LoVo (cell line): ENCODE measurements at regions not wholly inside any gene's neighbourhood (a gene's known extent, or its start where the extent isn't known, plus 50 kb on each side); places are given as distances from the start of the nearest gene placed in this dataset.

Experiments used
- DNase-seq: peaks from one replicate; pipeline ENCODE4 v3.0.0-alpha.2; 2016; ENCODE audit warnings: low spot score

DNA sequence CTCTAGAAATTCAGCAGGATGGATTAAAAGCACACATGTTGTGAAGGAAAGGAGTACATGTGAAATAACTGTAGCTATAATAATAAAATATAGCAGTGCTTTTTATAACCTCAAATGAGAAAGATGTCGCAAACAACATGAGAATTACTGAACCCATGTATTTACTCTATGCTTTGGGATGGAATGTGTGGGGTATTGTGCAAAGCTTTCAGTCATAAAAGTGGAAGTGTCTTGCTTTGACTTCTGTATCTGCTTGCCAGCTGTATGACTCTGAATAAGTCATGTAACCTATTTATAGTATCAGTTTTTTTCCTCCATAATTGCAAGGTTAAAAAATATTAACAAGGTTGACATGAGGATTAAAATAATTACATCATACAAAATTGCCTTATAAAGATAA is 519.3 kb upstream of the CADM2 start:
- no peak for DNase-seq

DNA sequence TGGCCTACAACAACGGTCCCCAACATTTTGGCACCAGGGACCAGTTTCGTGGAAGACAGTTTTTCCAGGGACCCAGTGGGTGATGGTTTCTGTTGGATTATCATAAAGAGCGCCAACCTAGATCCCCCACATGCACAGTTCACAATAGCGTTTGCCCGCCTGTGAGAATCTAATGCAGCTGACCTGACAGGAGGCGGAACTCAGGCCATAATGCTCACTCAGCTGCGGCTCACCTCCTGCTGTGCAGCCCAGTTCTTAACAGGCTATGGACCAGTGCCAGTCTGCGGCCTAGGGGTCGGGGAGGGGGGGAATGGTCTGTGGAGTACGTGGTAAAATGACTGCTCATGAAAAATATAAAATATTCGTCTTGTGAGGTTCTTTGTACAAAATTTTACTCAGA is 518.5 kb upstream of the CADM2 start:
- DNase-seq = no peak

DNA sequence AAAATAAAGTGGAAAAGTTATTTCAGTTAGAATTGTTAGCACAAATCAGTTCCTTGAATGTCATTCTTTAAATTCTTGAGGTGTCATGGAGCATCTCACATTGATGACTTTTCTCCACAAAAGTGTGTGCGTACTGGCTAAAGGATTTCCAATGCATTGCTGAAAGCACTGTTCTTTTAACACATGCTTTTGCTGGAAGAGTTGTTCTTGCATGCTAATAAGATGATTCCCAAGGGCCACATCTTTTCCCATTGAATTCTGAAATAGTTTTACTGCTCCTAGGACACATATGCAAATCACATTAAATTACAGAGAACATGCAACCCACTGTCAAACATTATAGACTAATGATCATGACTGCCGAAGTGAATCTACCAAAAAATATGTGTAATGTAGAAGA is 516.3 kb upstream of the CADM2 start:
- no peak for DNase-seq

DNA sequence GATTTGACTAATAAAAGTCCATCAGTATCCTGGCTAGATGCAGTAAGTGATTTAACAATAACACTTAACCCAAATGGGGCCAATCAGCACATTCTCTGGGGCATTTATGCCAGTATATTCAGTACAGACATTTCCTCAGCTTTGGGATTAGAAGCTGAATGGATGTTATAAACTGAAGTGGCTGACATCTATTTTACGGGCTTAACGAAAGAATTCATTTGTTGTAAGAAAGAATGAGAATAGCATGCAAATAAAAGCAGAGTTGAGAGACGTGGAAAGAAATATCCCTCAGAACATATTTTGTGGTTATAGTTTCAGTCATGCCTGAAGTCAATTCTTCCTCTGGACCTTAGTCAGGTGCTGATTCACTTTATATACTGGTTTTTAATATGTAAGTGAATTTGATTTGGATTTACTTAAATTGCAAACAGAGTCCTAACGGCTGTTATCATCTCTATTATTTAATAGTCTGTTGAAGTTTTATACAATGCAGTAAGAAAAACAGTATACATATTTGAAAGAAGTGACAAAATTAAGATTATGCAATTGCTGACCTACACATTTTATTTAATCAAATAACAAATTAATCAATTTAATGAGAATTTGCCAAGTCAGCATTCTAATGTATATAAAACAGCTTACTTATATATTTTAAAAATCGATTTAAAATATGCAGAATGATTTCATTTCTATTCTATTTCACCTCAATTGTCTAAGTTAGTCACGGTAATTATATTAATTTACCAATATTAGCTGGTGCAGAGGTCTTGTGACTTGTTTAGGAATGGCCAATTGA is 513.9 kb upstream of the CADM2 start:
- no peak for DNase-seq

DNA sequence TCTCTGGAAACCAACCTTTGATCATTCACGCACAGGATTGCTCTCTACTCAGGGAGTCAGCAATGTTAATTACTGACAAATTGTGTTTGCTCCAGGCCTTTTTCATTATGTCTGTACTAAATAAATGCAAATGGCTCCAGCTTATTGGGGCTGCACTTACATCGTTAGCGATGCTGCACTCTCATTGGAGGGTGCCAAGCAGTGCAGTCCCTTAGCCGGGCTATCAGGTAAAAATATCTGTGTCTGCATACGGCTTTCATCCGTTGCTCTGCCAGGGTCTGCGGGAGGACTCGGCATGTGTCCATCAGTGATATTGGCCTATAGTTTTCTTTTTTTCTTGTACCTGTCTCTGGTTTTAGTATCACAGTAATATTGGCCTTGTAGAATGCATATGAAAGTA is 471.5 kb upstream of the CADM2 start:
- no peak for DNase-seq

DNA sequence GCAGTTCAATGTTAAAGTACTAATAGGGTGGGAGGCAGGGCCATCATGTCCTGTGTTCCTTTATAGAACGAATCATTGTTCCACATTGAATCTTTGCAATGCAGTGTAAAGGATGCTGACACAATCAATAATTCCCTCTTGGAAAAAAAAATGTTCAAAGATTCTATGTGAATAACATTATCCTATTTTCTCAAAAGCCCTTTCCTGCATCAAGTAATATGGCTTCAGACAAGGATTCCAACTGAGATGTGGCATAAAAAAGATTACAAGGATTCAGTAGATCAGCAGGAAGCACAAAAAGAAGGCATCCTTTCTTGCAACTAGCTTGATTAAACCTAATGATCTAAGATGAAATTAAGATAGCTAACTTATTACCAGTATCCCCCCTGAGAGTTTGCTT is 454.0 kb upstream of the CADM2 start:
- no peak for DNase-seq

DNA sequence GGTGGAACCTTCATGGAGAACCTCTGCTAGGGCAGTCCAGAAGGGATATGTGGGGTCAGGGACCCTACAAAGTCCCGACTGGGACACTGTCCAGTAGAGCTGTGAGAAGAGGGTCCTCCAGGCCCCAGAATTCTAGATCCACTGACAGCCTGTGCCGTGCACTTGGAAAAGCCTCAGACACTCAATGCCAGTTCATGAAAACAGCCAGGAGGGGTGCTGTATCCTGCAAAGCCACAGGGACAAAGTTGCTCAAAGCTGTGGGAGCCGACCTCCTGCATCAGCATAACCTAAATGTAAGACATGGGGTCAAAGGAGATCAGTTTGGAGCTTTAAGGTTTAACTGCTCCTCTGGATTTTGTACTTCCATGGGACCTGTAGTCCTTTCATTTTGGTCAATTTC is 448.8 kb upstream of the CADM2 start:
- no peak for DNase-seq

DNA sequence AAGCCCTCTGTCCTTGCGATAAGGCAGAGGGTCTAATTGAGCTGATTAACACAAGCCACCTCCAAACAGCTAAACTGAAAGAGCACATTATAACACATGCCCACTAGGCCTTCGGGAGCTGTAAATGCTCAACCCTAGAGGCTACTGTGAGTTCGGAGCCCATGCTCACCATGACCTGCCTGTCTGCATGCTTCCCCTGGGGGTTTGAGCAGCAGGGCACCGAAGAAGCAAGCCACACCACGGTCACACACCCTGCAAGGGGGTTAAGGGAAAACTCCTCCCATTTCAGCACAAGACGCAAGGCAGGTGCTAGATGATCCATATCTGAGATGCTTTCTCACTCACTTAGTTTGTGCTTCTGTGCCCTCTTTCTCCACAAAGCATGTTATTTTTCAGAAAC is 435.9 kb upstream of the CADM2 start:
- no peak for DNase-seq

DNA sequence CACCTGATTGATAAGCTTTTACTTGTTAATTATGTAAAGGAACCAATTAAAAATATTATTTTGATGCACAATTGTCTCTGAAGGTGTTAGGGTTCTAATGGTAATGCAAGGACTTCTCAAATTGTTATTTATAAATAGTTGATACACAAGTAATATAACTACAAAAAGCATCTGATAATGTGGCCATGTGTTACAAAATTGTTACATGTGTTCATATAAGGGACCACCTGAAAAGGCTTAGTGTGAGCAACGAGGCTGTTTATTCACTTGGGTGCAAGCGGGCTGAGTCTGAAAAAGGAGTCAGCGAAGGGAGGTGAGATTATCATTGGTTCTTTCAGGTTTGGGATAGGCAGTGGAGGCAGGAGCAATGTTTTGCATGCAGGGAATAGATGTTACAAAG is 421.9 kb upstream of the CADM2 start:
- no peak for DNase-seq

DNA sequence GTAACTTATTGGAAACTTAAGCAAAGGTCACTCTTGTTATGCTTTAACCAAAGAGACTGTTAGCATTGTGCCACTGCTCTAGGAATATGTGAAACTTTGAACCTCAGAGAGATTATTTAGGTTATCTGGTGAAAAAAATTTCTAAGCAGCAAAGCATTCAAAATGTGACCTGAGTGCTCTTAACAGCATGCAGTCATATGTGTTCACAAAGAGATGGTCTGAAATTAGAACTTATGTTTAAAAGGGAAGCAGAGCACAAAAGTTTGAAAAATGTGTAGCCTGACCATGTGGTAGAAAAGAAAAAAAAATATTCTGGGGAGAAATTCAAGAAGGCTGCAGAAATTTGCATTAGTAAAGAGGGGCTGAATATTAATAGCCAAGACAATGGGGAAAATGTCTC is 420.2 kb upstream of the CADM2 start:
- no peak for DNase-seq

DNA sequence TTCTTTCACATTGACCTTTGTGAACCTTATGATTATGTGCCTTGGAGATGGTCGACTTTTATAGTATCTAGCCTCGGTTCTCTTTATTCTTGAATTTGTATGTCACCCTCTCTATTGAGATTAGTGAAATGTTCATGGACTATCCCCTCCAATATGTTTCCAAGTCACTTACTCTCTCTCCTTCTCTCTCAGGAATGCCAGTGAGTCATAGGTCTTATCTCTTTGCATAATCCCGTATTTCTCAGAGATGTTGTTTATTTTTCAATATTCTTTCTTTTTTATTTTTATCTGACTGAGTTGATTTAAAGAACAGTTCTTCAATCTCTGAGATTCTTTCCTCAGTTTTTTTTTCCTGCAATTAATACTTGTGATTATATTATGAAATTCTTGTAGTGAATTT is 411.6 kb upstream of the CADM2 start:
- no peak for DNase-seq

DNA sequence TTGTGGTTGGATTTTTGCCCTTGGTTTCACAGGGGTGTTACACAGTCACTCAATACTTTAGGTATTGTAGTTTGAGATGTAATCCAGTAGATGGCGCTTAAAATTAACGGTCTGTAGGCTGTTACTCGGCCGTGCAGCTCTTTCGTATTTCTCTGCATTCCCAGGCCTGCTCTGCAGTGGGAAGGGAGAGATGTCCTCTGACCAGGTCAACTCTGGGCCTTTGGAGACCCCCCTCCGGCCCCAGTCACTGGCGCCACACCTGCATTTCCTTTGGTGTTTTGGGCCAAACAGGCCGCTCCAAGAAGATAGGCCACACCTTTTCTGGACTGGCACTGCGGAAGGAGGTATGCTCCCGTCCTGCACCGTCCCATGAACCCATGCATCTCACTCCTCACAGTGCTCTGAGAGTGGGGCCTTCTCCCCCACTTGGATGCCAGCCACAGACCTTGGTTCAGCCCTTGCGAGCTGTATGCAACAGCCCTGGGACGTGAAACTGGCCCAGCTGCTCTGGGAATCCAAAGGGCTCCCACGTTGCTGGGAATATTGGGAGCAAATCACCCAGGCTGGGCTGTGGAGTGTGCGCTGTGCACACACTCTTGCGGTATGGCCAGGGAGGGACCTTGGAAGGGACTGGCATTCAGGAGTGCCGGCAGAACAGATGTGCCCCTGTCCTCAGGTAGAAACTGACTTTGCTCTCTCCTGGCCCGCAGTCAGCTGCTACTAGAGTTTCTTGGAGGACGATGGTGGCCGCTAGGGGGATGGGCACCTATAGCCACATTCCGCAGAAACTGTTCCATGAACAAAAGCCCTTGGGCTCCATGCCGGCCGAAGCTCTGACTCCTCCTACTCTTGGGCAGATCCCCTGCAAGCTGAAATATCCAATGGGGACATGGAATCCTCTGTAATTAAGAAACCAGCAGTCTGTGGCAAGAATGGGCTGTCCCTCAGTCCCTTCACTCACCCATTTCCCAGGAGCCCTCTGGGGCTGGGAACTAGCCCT is 410.5 kb upstream of the CADM2 start:
- peak; percentile 32 for DNase-seq

DNA sequence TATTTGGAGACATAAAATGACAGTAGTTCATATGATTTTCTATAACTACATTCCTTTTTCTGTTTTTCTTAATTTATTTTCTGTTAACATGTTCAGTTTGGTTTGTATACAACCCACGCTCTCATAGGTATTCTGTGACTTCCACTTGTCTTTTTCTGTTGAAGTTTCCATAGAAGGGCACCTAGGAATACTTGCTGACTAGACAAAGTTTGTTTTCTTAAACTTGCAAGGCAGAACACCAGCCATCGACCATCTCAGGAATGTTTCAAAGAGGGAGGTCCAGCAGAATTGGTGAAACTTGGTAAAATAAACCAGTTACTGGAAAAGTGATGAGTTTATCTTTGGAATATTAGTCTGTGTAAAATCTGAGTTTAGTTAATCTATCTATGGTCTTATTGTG is 403.2 kb upstream of the CADM2 start:
- no peak for DNase-seq

DNA sequence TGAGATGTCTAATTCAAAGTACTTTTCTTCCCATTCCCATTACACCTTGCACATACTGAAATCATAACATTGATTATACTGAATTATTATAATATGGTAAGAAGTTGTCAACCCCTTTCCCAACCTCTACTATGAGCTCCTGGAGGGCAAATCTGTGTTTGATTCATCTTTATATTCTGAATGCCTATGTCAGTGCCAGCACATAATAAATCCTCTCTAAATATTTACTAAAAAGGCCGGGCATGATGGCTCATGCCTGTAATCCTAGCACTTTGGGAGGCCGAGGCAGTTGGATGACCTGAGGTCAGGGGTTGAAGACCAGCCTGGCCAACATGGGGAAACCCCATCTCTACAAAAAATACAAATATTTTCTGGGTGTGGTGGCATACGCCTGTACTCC is 392.5 kb upstream of the CADM2 start:
- DNase-seq = no peak

DNA sequence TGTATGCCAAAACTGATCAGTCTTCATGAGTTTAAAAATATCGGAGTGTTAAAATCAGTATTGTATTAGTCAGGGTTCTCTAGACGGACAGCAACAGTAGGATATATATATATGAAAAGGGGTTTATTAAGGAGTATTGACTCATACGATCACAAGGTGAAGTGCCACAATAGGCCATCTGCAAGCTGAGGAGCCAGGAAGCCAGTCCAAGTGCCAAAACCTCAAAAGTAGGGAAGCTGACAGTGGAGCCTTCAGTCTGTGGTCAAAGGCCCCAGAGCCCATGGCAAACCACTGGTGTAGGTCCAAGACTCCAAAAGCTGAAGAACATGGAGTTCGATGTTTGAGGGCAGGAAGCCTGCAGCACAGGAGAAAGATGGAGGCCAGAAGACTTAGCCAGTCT is 391.0 kb upstream of the CADM2 start:
- no peak for DNase-seq

DNA sequence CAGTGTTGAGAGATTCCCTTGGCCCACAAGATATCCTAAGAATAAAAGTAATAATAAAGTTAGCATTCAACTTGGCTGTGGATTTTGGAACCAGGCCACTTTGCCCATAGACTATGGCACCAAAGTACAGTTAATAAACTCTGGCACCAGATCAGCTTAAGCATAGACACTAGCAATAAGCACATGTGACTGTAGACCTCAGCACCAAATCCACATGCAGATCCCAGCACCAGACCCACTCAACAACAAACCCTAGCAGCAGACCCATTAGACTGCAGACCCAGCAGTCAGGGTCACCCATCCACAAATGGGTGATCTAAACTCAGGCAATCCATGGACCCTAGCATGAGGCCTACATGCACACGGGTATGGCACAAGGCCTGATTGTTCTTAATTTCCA is 384.8 kb upstream of the CADM2 start:
- DNase-seq = no peak

DNA sequence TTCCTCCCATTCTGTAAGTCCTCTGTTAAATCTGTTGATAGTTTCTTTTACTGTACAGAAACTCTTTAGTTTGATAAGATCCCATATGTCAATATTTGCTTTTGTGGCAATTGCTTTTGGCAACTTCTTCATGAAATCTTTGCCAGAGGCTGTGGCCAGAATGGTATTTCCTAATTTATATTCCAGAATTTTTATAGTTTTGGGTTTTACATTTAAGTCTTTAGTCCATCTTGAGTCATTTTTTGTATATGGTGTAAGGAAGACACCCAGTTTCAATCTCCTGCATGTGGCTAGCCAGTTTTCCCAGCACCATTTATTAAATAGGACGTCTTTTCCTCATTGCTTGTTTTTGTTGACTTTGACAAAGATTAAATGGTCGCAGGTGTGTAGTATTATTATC is 372.4 kb upstream of the CADM2 start:
- no peak for DNase-seq

DNA sequence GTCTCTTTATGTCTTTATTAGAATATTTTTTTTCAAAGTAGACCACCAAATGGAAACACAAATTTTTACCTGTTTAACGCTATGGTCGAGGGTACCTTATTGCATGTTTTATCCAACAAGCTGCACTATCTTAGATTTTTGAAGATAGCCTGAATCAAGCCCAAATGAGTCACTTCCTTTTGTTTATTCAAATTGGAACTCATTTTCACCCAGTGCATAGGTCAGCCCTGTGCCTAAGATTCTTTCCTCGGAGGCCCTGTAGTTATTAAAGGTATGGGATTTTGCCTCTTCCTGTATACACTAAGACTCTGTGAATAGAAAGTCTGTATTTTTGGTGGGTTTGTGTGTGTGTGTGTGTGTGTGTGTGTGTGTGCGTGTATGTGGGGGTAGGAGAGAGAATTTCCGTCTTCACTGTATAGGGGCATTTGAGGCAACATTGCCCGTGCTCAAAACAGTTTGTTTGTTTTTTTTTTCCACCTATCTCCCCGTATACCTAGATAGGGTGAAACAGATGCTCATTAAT is 358.0 kb upstream of the CADM2 start:
- DNase-seq = no peak

DNA sequence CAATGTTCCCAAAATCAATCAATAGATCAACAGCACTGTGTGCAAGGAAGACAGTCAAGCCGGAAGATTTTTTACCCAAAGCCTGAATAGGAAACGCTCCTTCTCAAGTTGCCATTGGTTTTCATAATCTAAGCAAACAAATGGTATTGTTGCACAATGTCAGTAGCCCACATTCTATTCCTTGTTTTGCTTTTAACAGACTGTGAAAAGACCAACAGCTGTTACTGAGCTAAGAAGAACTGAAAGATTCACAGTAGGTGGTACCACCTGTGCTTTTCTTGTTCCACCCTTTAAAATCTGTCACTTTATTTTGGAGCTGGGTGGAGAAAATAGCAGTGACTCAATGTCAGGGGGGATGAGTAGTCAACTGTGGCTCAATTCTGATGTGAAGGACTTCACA is 357.5 kb upstream of the CADM2 start:
- DNase-seq = no peak

DNA sequence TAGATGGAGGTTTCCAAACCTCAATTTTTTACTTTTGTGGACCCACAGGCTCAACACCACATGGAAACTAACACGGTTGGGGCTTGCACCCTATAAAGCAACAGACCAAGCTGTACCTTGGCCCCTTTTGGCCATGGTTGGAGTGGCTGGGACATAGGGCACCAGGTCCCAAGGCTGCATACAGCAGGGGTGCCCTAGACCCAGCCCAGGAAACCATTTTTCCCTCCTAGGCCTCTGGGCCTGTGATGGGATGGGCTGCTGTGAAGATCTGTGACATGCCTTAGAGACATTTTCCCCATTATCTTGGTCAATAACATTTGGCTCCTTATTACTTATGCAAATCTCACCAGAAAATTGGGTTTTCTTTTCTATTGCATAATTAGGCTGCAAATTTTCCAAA is 337.0 kb upstream of the CADM2 start:
- DNase-seq = no peak

DNA sequence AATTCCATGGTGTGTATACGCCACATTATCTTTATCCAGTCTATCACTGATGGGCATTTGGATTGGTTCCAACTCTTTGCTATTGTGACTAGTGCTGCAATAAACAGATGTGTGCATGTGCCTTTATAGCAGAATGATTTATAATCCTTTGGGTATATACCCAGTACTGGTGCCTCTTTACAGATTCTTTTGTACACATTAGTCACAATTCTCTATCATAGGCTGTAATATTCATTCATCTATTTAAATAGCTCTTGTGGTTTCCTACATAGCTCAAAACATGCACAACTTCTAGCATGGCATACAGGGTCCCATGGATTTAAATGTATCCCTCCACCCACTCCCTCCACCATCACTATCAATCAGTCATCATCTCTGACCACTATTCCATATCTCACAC is 324.1 kb upstream of the CADM2 start:
- DNase-seq = no peak

DNA sequence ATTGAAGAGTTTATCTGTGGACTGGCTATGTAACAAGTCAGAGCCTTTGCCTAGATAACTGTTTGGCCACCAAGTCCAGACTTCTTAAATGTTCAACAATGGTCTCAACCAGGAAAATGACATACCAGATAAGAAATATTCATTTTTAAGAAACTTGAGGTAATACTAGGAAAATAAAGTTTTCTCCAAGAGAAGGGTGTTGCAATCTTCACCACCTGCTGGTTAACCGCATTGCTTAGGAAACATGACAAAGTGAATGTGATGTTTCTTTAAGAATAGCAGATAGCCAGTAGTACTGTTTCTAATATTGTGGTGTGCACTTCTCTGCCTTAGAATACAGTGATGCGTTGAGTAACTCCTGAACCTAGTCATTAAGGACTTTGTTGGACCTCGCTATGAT is 321.5 kb upstream of the CADM2 start:
- no peak for DNase-seq

DNA sequence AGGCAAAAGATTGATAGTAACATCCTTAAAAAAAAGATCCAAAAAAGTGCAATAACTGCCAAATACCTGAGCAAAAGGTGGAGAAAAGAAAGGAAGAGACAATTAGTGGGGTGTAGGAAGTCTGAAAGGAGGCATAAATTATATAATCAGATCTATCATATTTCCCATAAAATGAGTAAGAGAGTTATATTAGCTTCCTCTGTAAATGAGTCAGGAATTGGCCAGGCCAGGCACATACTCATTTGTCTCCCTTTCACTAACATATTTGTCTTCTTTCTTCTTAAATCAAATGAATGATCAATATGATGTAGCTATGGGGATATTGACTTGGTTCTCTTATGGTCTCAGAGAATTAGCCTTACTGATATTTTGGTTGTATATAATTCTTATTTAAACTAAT is 292.3 kb upstream of the CADM2 start:
- DNase-seq = no peak
